Heart right ventricle (tissue), 16 donors: ENCODE measurements at regions not wholly inside any gene's neighbourhood (a gene's known extent, or its start where the extent isn't known, plus 50 kb on each side); places are given as distances from the start of the nearest gene placed in this dataset.

Source experiments
- ATAC-seq, 8 donors: fragments of 200-7000 bp; cut with Tn5 transposase; one replicate each; pipeline ENCODE4 v1.9.1; 2020; ENCODE audit warnings: mild to moderate bottlenecking in 8 of 8, moderate library complexity in 8 of 8, moderate number of reproducible peaks in 1 of 8
- DNase-seq, 2 donors: peaks; one replicate each; pipeline ENCODE4 v3.0.0-alpha.2; 2020
- H3K27ac ChIP-seq, 10 donors: fragments of 200-600 bp; sonication (generic) in 2 of 10; one replicate each; pipeline versions ENCODE4 v1.5.0 to v1.8.0; 2020 to 2022; ENCODE audit warnings: mild to moderate bottlenecking in 3 of 10
- H3K27me3 ChIP-seq, 7 donors: fragments of 200-600 bp; one replicate each; pipeline ENCODE4 v1.8.0; 2021 to 2022; ENCODE audit warnings: mild to moderate bottlenecking in 2 of 7
- H3K36me3 ChIP-seq, 9 donors: fragments of 200-600 bp; sonication (generic) in 1 of 9; one replicate each; pipeline versions ENCODE4 v1.5.0 to v1.8.0; 2020 to 2022; ENCODE audit warnings: mild to moderate bottlenecking in 2 of 9
- H3K4me1 ChIP-seq, 9 donors: fragments of 200-600 bp; sonication (generic) in 1 of 9; one replicate each; pipeline versions ENCODE4 v1.5.0 to v1.8.0; 2020 to 2022; ENCODE audit warnings: mild to moderate bottlenecking in 4 of 9
- H3K4me3 ChIP-seq, 10 donors: fragments of 200-600 bp; sonication (generic) in 2 of 10; one replicate each; pipeline versions ENCODE4 v1.5.0 to v1.8.0; 2020 to 2022; ENCODE audit warnings: mild to moderate bottlenecking in 7 of 10, moderate library complexity in 2 of 10
- H3K9me3 ChIP-seq, 11 donors: fragments of 200-600 bp in 10 of 11; sonication (generic) in 2 of 11; one replicate each; pipeline versions ENCODE4 v1.5.0 to v1.8.0; 2013 to 2022; ENCODE audit warnings: mild to moderate bottlenecking in 2 of 11, control low read depth in 1 of 11, moderate library complexity in 1 of 11
- CTCF ChIP-seq, 9 donors: fragments of 200-600 bp; sonication (generic) in 2 of 9; IDR thresholded peaks; one replicate each; pipeline versions ENCODE4 v1.5.0 to v1.8.0; 2021 to 2022; ENCODE audit warnings: antibody characterized with exemption in 9 of 9, mild to moderate bottlenecking in 5 of 9, moderate library complexity in 1 of 9
- WGBS, 2 donors: extraction: QIAGEN DNeasy Blood & Tissue Kit; methylation state at CpG; one replicate each; pipeline ENCODE4 v1.1.7; 2013; ENCODE audit warnings: inconsistent platforms in 1 of 2; 5-methylcytosine and 5-hydroxymethylcytosine counted together
- intact Hi-C, 10 donors: fragments of 100-400 bp; cut with DNase I; formaldehyde crosslinking; loops; one replicate each; pipeline versions ENCODE4 v1.11.1 to v1.14.2; 2022
- donor health status: Arrhythmogenic right ventricular cardiomyopathy.
- donor health status: ischemic (EF 13 %, LVEDD 7.1; RV severe dilation, severe dysfunction).
- donor health status: healthy with polysubstance abuse.
- donor health status: DM: no; HTN: yes; CAD: no.
- donor health status: DM: no; HTN: no; CAD: no.
- donor health status: ischemic (EF 25% LVEDD 6.9; RV normal size, moderate dysfunction).
- donor health status: ischemic (EF 25% LVEDD 5.7; RV mildly dilated, moderate dysfunction).
- donor health status: healthy.
- donor health status: DM: yes; HTN: yes; CAD: no.
- donor health status: Ischemic cardiomyopathy.
- donor health status: ischemic (EF 35%, LVEDD 5.7; RV mildly dilated, moderate dysfunction).
- donor health status: nonischemic (EF 11% LVEDD 7.7; RV severe dilation, severe dysfunction).
- donor health status: DM: yes; HTN: yes; CAD: no.
- donor health status: PGD.
- donor health status: ischemic (EF 29% LVEDD 5.4; RV normal size, mild dysfunction).
- donor health status: nonischemic (EF 23%, LVEDD 6.1; RV moderate dilation, normal function).

GRCh38 chr12:112591488-112591887 is 172.7 kb downstream of the PTPN11 start:
- ATAC-seq: no peak
- H3K9me3 ChIP-seq: peaks cover 0 to 14% (median 0%) of the 10 kb centered on the region in 11 donors
- DNase-seq: no peak
- H3K27me3 ChIP-seq: peaks cover 0 to 7% (median 4%) of the 10 kb centered on the region in 7 donors
- H3K4me3 ChIP-seq: no peak overlapping the region
- H3K4me1 ChIP-seq: no peaks in the 10 kb centered on the region
- intact Hi-C loops: no loop called here
- no peak for TF ChIP-seq CTCF (IDR thresholded peaks at IDR 0.05)
- WGBS, 2 donors: 61 to 71% methylated on average over 5 of the region's 5 CpGs
- H3K36me3 ChIP-seq: no peaks in the 10 kb centered on the region
- no peak overlapping the region for H3K27ac ChIP-seq

- ATAC-seq (no peak), DNase-seq (no peak)
- Histone ChIP-seq H3K36me3 (no peaks in the 10 kb centered on the region), H3K4me3 (no peak overlapping the region), H3K27me3 (peaks cover 0 to 43% (median 19%) of the 10 kb centered on the region in 7 donors), H3K27ac (no peak overlapping the region), H3K9me3 (peaks cover 0 to 14% (median 0%) of the 10 kb centered on the region in 11 donors), H3K4me1 (peaks cover 0 to 13% (median 0%) of the 10 kb centered on the region in 9 donors)
- TF ChIP-seq CTCF (IDR thresholded peaks at IDR 0.05): no peak
- intact Hi-C loops: no loop called here
- WGBS, 2 donors: 60 to 82% methylated on average over 2 of the region's 2 CpGs
Measured at GRCh38 chr12:112595410-112595809, 176.7 kb downstream of the PTPN11 start.

- intact Hi-C loops: no loop called here
- H3K27ac ChIP-seq: no peak overlapping the region
- no peak for TF ChIP-seq CTCF (IDR thresholded peaks at IDR 0.05)
- H3K4me1 ChIP-seq: peaks cover 0 to 13% (median 0%) of the 10 kb centered on the region in 9 donors
- peaks cover 0 to 63% (median 30%) of the 10 kb centered on the region in 7 donors for H3K27me3 ChIP-seq
- WGBS, 2 donors: 75 to 78% methylated on average over 4 of the region's 4 CpGs
- H3K9me3 ChIP-seq: peaks cover 0 to 9% (median 0%) of the 10 kb centered on the region in 11 donors
- no peak for DNase-seq
- H3K36me3 ChIP-seq: no peaks in the 10 kb centered on the region
- H3K4me3 ChIP-seq: no peak overlapping the region
- ATAC-seq: no peak
Measured at GRCh38 chr12:112597986-112598385, 179.2 kb downstream of the PTPN11 start.

GRCh38 chr12:112598626-112599025 is 179.9 kb downstream of the PTPN11 start:
- Histone ChIP-seq H3K27ac (no peak overlapping the region), H3K27me3 (peaks cover 0 to 66% (median 31%) of the 10 kb centered on the region in 7 donors), H3K4me1 (peaks cover 0 to 13% (median 0%) of the 10 kb centered on the region in 9 donors), H3K4me3 (no peak overlapping the region), H3K36me3 (no peaks in the 10 kb centered on the region), H3K9me3 (peaks cover 0 to 3% (median 0%) of the 10 kb centered on the region in 11 donors)
- DNase-seq: no peak
- no peak for ATAC-seq
- intact Hi-C loops: no loop called here
- WGBS, 2 donors: 76 to 79% methylated on average over 1 of the region's 1 CpG
- TF ChIP-seq CTCF (IDR thresholded peaks at IDR 0.05): no peak
